IMR-90 (cell line): ENCODE measurements at regions not wholly inside any gene's neighbourhood (a gene's known extent, or its start where the extent isn't known, plus 50 kb on each side); places are given as distances from the start of the nearest gene placed in this dataset.

Experiments
- ATAC-seq: fragments of 200-7000 bp; cut with Tn5 transposase; 2 replicates; pipeline ENCODE4 v1.9.1; 2020; ENCODE audit warnings: low read depth, mild to moderate bottlenecking, moderate library complexity
- BruUV-seq: library from RNA; stranded (reverse); fragments of 400-500 nt; replicated peaks from 2 replicates; lab custom pipeline; 2021; lab: Mats Ljungman, UMichigan
- CTCF ChIA-PET: fragments of 300-600 bp; formaldehyde crosslinking; extraction: SDS; loops from one replicate; lab custom pipeline; 2021; ENCODE audit warnings: antibody characterized with exemption; lab: Yijun Ruan, JAX
- POLR2A ChIA-PET: fragments of 300-600 bp; sonication (Branson Sonifier 250); formaldehyde crosslinking; loops from one replicate; lab custom pipeline; 2022; ENCODE audit warnings: antibody characterized with exemption; ENCODE audit not compliant: unreplicated experiment; lab: Charles Lee
- DNase-seq: peaks from one replicate; pipeline ENCODE4 v3.0.0; 2013
- H2AFZ ChIP-seq: replicated peaks from 2 replicates; pipeline ENCODE3; 2013; ENCODE audit warnings: low read length, mild to moderate bottlenecking; ENCODE audit not compliant: poor library complexity
- H2AK5ac ChIP-seq: 2 replicates; pipeline ENCODE4 v1.6.1; 2013; ENCODE audit warnings: low read depth, low read length, inconsistent platforms
- H2AK9ac ChIP-seq: replicated peaks from 2 replicates; pipeline ENCODE3; 2013; ENCODE audit warnings: mild to moderate bottlenecking, low read depth, low read length, moderate library complexity; ENCODE audit not compliant: poor library complexity
- H2BK120ac ChIP-seq: 2 replicates; pipeline ENCODE4 v1.6.1; 2013; ENCODE audit warnings: low read depth, low read length, inconsistent platforms
- H2BK15ac ChIP-seq: 3 replicates; pipeline ENCODE4 v1.6.1; 2013; ENCODE audit warnings: low read depth, low read length, inconsistent platforms
- H2BK20ac ChIP-seq: 2 replicates; pipeline ENCODE4 v1.6.1; 2013; ENCODE audit warnings: low read depth, mild to moderate bottlenecking, inconsistent platforms, low read length, moderate library complexity
- H2BK5ac ChIP-seq: 2 replicates; pipeline ENCODE4 v1.6.1; 2013; ENCODE audit warnings: mild to moderate bottlenecking, low read depth, low read length, inconsistent platforms; ENCODE audit not compliant: poor library complexity, severe bottlenecking
- H3K14ac ChIP-seq: replicated peaks from 2 replicates; pipeline ENCODE4 v1.6.1; 2013; ENCODE audit warnings: low read depth, low read length, inconsistent platforms
- H3K18ac ChIP-seq: 2 replicates; pipeline ENCODE4 v1.6.1; 2013; ENCODE audit warnings: low read depth, low read length, control low read depth
- H3K23ac ChIP-seq: 2 replicates; pipeline ENCODE4 v1.6.1; 2013; ENCODE audit warnings: low read depth, low read length, inconsistent platforms
- H3K27ac ChIP-seq: 2 replicates; pipeline ENCODE4 v1.5.1; 2013; ENCODE audit warnings: mild to moderate bottlenecking, control low read depth, low read length; ENCODE audit not compliant: insufficient read depth
- H3K27me3 ChIP-seq: 2 replicates; pipeline ENCODE4 v1.6.1; 2013; ENCODE audit warnings: low read length; ENCODE audit not compliant: control insufficient read depth, insufficient read depth
- H3K36me3 ChIP-seq: 2 replicates; pipeline ENCODE4 v1.6.1; 2013; ENCODE audit warnings: low read length, mixed read lengths; ENCODE audit not compliant: control insufficient read depth, insufficient read depth
- H3K4ac ChIP-seq: 2 replicates; pipeline ENCODE4 v1.6.1; 2013; ENCODE audit warnings: low read depth, low read length, inconsistent platforms
- H3K4me1 ChIP-seq: 2 replicates; pipeline ENCODE4 v1.6.1; 2013; ENCODE audit warnings: low read length, mixed read lengths; ENCODE audit not compliant: control insufficient read depth, insufficient read depth
- H3K4me2 ChIP-seq: 2 replicates; pipeline ENCODE4 v1.6.1; 2013; ENCODE audit warnings: low read depth, mild to moderate bottlenecking, control low read depth, low read length, moderate library complexity
- H3K4me3 ChIP-seq: 2 replicates; pipeline ENCODE4 v1.5.1; 2013; ENCODE audit warnings: low read depth, mild to moderate bottlenecking, control low read depth, low read length, moderate library complexity; ENCODE audit not compliant: insufficient read depth
- H3K56ac ChIP-seq: 2 replicates; pipeline ENCODE4 v1.6.1; 2013; ENCODE audit warnings: low read length, inconsistent platforms; ENCODE audit not compliant: insufficient read depth; ENCODE audit errors: extremely low read depth
- H3K79me1 ChIP-seq, 2 experiments: 2 replicates each; pipeline ENCODE4 v1.6.1; 2013; ENCODE audit warnings: low read length in 2 of 2, inconsistent platforms in 1 of 2, low read depth in 1 of 2
- H3K9ac ChIP-seq: 2 replicates; pipeline ENCODE4 v1.6.1; 2013; ENCODE audit warnings: low read depth, low read length, control low read depth
- H3K9me1 ChIP-seq: 2 replicates; pipeline ENCODE4 v1.6.1; 2013; ENCODE audit warnings: low read length, inconsistent platforms; ENCODE audit not compliant: insufficient read depth
- H3K9me3 ChIP-seq: 2 replicates; pipeline ENCODE4 v1.6.1; 2013; ENCODE audit warnings: low read length; ENCODE audit not compliant: control insufficient read depth, insufficient read depth
- H4K20me1 ChIP-seq: 2 replicates; pipeline ENCODE4 v1.6.1; 2013; ENCODE audit warnings: low read length, inconsistent platforms; ENCODE audit not compliant: insufficient read depth
- H4K5ac ChIP-seq: 2 replicates; pipeline ENCODE4 v1.6.1; 2013; ENCODE audit warnings: mild to moderate bottlenecking, low read depth, low read length, control low read depth
- H4K8ac ChIP-seq, 2 experiments: 2 replicates each; pipeline ENCODE4 v1.6.1; 2013; ENCODE audit warnings: low read depth in 2 of 2, low read length in 2 of 2, control low read depth in 1 of 2, inconsistent platforms in 1 of 2
- H4K91ac ChIP-seq: 2 replicates; pipeline ENCODE4 v1.6.1; 2013; ENCODE audit warnings: low read depth, low read length, inconsistent platforms; ENCODE audit not compliant: insufficient read depth
- CEBPB ChIP-seq: IDR thresholded peaks from 2 replicates; pipeline ENCODE4 v1.6.1; 2012; ENCODE audit warnings: low read depth, low read length, improper control_type of control experiment
- CTCF ChIP-seq: conservative IDR thresholded peaks from 2 replicates; pipeline ENCODE4 v1.5.1; 2012; ENCODE audit warnings: mild to moderate bottlenecking, low read depth, low read length, improper control_type of control experiment
- NFE2L2 ChIP-seq: fragments of 150-350 bp; IDR thresholded peaks from 2 replicates; pipeline ENCODE4 v1.6.1; 2016; ENCODE audit warnings: low read depth, mild to moderate bottlenecking, low read length
- SMC3 ChIP-seq: fragments of 150-350 bp; IDR thresholded peaks from 2 replicates; pipeline ENCODE4 v1.6.1; 2016; ENCODE audit warnings: low read depth, mild to moderate bottlenecking, antibody characterized with exemption, low read length, moderate library complexity
- WGBS, 2 experiments: methylation state at CpG; one replicate each; pipeline versions ENCODE4 v1.1.5 to v1.1.7; 2013; ENCODE audit warnings: missing lambda C conversion rate in 2 of 2; ENCODE audit not compliant: insufficient read length in 1 of 2; ENCODE audit errors: extremely low coverage in 2 of 2; 5-methylcytosine and 5-hydroxymethylcytosine counted together
- dilution Hi-C: fragments of 300-500 bp; cut with HindIII; formaldehyde crosslinking; loops from one replicate; pipeline ENCODE4 v1.14.3; 2018; ENCODE audit warnings: low sequenced_read_pairs; ENCODE audit not compliant: unreplicated experiment
- in situ Hi-C: fragments of 300-500 bp; cut with MboI; formaldehyde crosslinking; loops from 3 replicates; pipeline ENCODE4 v1.14.3; 2019; ENCODE audit warnings: low sequenced_read_pairs, inconsistent platforms, mixed read lengths
- intact Hi-C: fragments of 100-400 bp; cut with micrococcal nuclease; formaldehyde crosslinking; loops from 2 replicates; pipeline ENCODE4 v1.10.0; 2022

- WGBS, 2 experiments = no CpG with 5 or more reads among the region's 6 CpGs
- CTCF ChIA-PET = no interaction called here
- POLR2A ChIA-PET = no interaction called here
- H2BK20ac ChIP-seq = no peak overlapping the region
- TF ChIP-seq NFE2L2 (no peak), SMC3 (no peak), CEBPB (no peak), CTCF (no peak)
- in situ Hi-C loops (no loop called here), intact Hi-C loops (no loop called here), dilution Hi-C loops (no loop called here)
- no peak overlapping the region for H3K23ac ChIP-seq
- ATAC-seq = no peak
- H2BK5ac ChIP-seq = no peak overlapping the region
- H3K4me2 ChIP-seq = no peak overlapping the region
- no peak overlapping the region for H3K27ac ChIP-seq
- no peak overlapping the region for H3K18ac ChIP-seq
- no peak overlapping the region for H3K4ac ChIP-seq
- no peaks in the 10 kb centered on the region for H3K9me1 ChIP-seq
- H3K4me1 ChIP-seq = no peaks in the 10 kb centered on the region; the same call in 1 of the 2 replicates
- H2AK5ac ChIP-seq = no peak overlapping the region
- no peaks in the 10 kb centered on the region for H3K27me3 ChIP-seq
- no TSS peak for BruUV-seq
- no peak overlapping the region for H2AFZ ChIP-seq
- H3K14ac ChIP-seq = no peak overlapping the region
- H3K9ac ChIP-seq = no peak overlapping the region
- no peak overlapping the region for H4K91ac ChIP-seq
- no peak overlapping the region for H4K5ac ChIP-seq
- no peak overlapping the region for H4K8ac ChIP-seq
- H2BK15ac ChIP-seq = no peak overlapping the region
- no peak overlapping the region for H3K4me3 ChIP-seq
- no peaks in the 10 kb centered on the region for H3K36me3 ChIP-seq
- DNase-seq = no peak
- H4K20me1 ChIP-seq = no peaks in the 10 kb centered on the region
- no peak overlapping the region for H2AK9ac ChIP-seq
- H2BK120ac ChIP-seq = no peak overlapping the region
- no peaks in the 10 kb centered on the region for H3K9me3 ChIP-seq
- no peak overlapping the region for H3K56ac ChIP-seq
- H3K79me1 ChIP-seq = no peaks in the 10 kb centered on the region
Observed at GRCh38 chr1:218787826-218788225, 385.9 kb upstream of the LYPLAL1 start.
